NT2/D1 (cell line): ENCODE measurements at regions not wholly inside any gene's neighbourhood (a gene's known extent, or its start where the extent isn't known, plus 50 kb on each side); places are given as distances from the start of the nearest gene placed in this dataset.

ENCODE experiments used
- DNase-seq: peaks from one replicate; pipeline ENCODE4 v3.0.0-alpha.2; 2011; ENCODE audit warnings: low read depth, low spot score
- H3K27me3 ChIP-seq: 2 replicates; pipeline ENCODE4 v1.6.0; 2011; ENCODE audit warnings: mild to moderate bottlenecking; ENCODE audit not compliant: insufficient read length, insufficient read depth
- H3K36me3 ChIP-seq: 2 replicates; pipeline ENCODE4 v1.6.1; 2011; ENCODE audit warnings: mild to moderate bottlenecking, low read length, mixed read lengths; ENCODE audit not compliant: insufficient read depth, insufficient read length
- H3K4me1 ChIP-seq: 2 replicates; pipeline ENCODE4 v1.5.1; 2011; ENCODE audit not compliant: insufficient read depth, insufficient read length
- H3K4me3 ChIP-seq: 2 replicates; pipeline ENCODE4 v1.5.1; 2011; ENCODE audit warnings: low read depth; ENCODE audit not compliant: insufficient read length
- H3K9ac ChIP-seq: 2 replicates; pipeline ENCODE4 v1.6.0; 2011; ENCODE audit warnings: low read depth; ENCODE audit not compliant: insufficient read length
- H3K9me3 ChIP-seq: 2 replicates; pipeline ENCODE4 v1.5.1; 2011; ENCODE audit warnings: mild to moderate bottlenecking, low read length; ENCODE audit not compliant: insufficient read depth
- SUZ12 ChIP-seq: IDR thresholded peaks from 2 replicates; pipeline ENCODE4 v1.6.1; 2011; ENCODE audit not compliant: insufficient read length, insufficient read depth; ENCODE audit errors: extremely low read depth
- YY1 ChIP-seq: IDR thresholded peaks from 2 replicates; pipeline ENCODE4 v1.6.1; 2011; ENCODE audit not compliant: insufficient read length, insufficient read depth
- ZNF274 ChIP-seq: IDR thresholded peaks from 2 replicates; pipeline ENCODE4 v1.6.1; 2011; ENCODE audit warnings: mild to moderate bottlenecking, low read depth, low read length

GRCh38 chr2:136242100-136242499, 124.2 kb upstream of the CXCR4 start:
- H3K9ac ChIP-seq: no peak overlapping the region
- no peak for DNase-seq

GRCh38 chr2:136239079-136239685, 121.2 kb upstream of the CXCR4 start:
- Histone ChIP-seq H3K4me1 (no peaks in the 10 kb centered on the region), H3K27me3 (no peaks in the 10 kb centered on the region), H3K36me3 (no peaks in the 10 kb centered on the region), H3K4me3 (no peak overlapping the region), H3K9me3 (no peaks in the 10 kb centered on the region), H3K9ac (no peak overlapping the region)
- DNase-seq: no peak
- no peak for TF ChIP-seq SUZ12
- no peak for TF ChIP-seq YY1
- TF ChIP-seq ZNF274: no peak

More at GRCh38 chr2:136242100-136242499, 124.2 kb upstream of the CXCR4 start:
- no peaks in the 10 kb centered on the region for H3K27me3 ChIP-seq
- H3K4me3 ChIP-seq: no peak overlapping the region
- no peaks in the 10 kb centered on the region for H3K36me3 ChIP-seq
- H3K4me1 ChIP-seq: no peaks in the 10 kb centered on the region
- H3K9me3 ChIP-seq: no peaks in the 10 kb centered on the region
- TF ChIP-seq SUZ12 (no peak), YY1 (no peak), ZNF274 (no peak)

GRCh38 chr2:136238286-136239078, 120.5 kb upstream of the CXCR4 start:
- Histone ChIP-seq H3K4me1 (no peaks in the 10 kb centered on the region), H3K36me3 (no peaks in the 10 kb centered on the region), H3K9ac (no peak overlapping the region), H3K27me3 (no peaks in the 10 kb centered on the region), H3K4me3 (no peak overlapping the region), H3K9me3 (no peaks in the 10 kb centered on the region)
- no peak for DNase-seq
- TF ChIP-seq ZNF274 (no peak), YY1 (no peak), SUZ12 (no peak)

GRCh38 chr2:136236019-136236418, 118.1 kb upstream of the CXCR4 start:
- TF ChIP-seq ZNF274 (no peak), YY1 (no peak), SUZ12 (no peak)
- Histone ChIP-seq H3K9ac (no peak overlapping the region), H3K9me3 (no peaks in the 10 kb centered on the region), H3K4me1 (no peaks in the 10 kb centered on the region), H3K36me3 (no peaks in the 10 kb centered on the region), H3K27me3 (no peaks in the 10 kb centered on the region), H3K4me3 (no peak overlapping the region)
- peak; percentile 33 for DNase-seq

GRCh38 chr2:136235546-136235945, 117.6 kb upstream of the CXCR4 start:
- no peaks in the 10 kb centered on the region for H3K4me1 ChIP-seq
- DNase-seq: no peak
- H3K27me3 ChIP-seq: no peaks in the 10 kb centered on the region
- no peaks in the 10 kb centered on the region for H3K9me3 ChIP-seq
- no peak overlapping the region for H3K4me3 ChIP-seq
- H3K36me3 ChIP-seq: no peaks in the 10 kb centered on the region
- H3K9ac ChIP-seq: no peak overlapping the region
- no peak for TF ChIP-seq SUZ12
- TF ChIP-seq YY1: no peak
- TF ChIP-seq ZNF274: no peak

- no peak for DNase-seq
- Histone ChIP-seq H3K9ac (no peak overlapping the region), H3K9me3 (no peaks in the 10 kb centered on the region), H3K36me3 (no peaks in the 10 kb centered on the region), H3K4me1 (no peaks in the 10 kb centered on the region), H3K27me3 (no peaks in the 10 kb centered on the region), H3K4me3 (no peak overlapping the region)
- TF ChIP-seq YY1: no peak
- TF ChIP-seq SUZ12: no peak
- no peak for TF ChIP-seq ZNF274
Measured at GRCh38 chr2:136234261-136234660, 116.3 kb upstream of the CXCR4 start.

GRCh38 chr2:136233298-136233697, 115.3 kb upstream of the CXCR4 start:
- Histone ChIP-seq H3K36me3 (no peaks in the 10 kb centered on the region), H3K9ac (no peak overlapping the region), H3K4me1 (no peaks in the 10 kb centered on the region), H3K4me3 (no peak overlapping the region), H3K9me3 (no peaks in the 10 kb centered on the region), H3K27me3 (no peaks in the 10 kb centered on the region)
- DNase-seq: no peak
- no peak for TF ChIP-seq ZNF274
- TF ChIP-seq YY1: no peak
- TF ChIP-seq SUZ12: no peak
